OCI-LY3 (cell line): ENCODE measurements at regions not wholly inside any gene's neighbourhood (a gene's known extent, or its start where the extent isn't known, plus 50 kb on each side); places are given as distances from the start of the nearest gene placed in this dataset.

ENCODE experiments used
- H2AFZ ChIP-seq: fragments of 200-600, 300-600 bp; shearing (Covaris generic); 2 replicates; pipeline ENCODE4 v1.6.0; 2014; ENCODE audit warnings: antibody characterized with exemption, low read depth, low read length
- H3K27ac ChIP-seq: fragments of 200-600, 300-600 bp; sonication (generic); 2 replicates; pipeline ENCODE4 v1.5.1; 2014; ENCODE audit warnings: mild to moderate bottlenecking, low read length, moderate library complexity, mixed read lengths
- H3K27me3 ChIP-seq: fragments of 200-600, 300-600 bp; sonication (generic); 2 replicates; pipeline ENCODE4 v1.6.1; 2014; ENCODE audit warnings: low read depth, low read length, mixed read lengths
- H3K36me3 ChIP-seq: fragments of 200-600, 300-600 bp; sonication (generic); replicated peaks from 2 replicates; pipeline ENCODE3; 2014; ENCODE audit warnings: low read depth, low read length, mixed read lengths
- H3K4me1 ChIP-seq: fragments of 300-600, 200-600 bp; sonication (generic); 2 replicates; pipeline ENCODE4 v1.6.1; 2014; ENCODE audit warnings: low read length, mixed read lengths
- H3K4me2 ChIP-seq: fragments of 200-600, 300-600 bp; sonication (generic); 2 replicates; pipeline ENCODE4 v1.6.1; 2014; ENCODE audit warnings: low read length, mixed read lengths
- H3K4me3 ChIP-seq: fragments of 300-600, 200-600 bp; sonication (generic); 2 replicates; pipeline ENCODE4 v1.5.1; 2014; ENCODE audit warnings: antibody characterized with exemption, mild to moderate bottlenecking, low read length, moderate library complexity
- H3K79me2 ChIP-seq: fragments of 300-600, 200-600 bp; shearing (Covaris generic); 2 replicates; pipeline ENCODE4 v1.6.1; 2014; ENCODE audit warnings: mild to moderate bottlenecking, low read length, mixed read lengths
- H3K9ac ChIP-seq: fragments of 300-600, 200-600 bp; shearing (Covaris generic); 2 replicates; pipeline ENCODE4 v1.6.0; 2014; ENCODE audit warnings: mild to moderate bottlenecking, low read length, moderate library complexity
- H3K9me3 ChIP-seq: fragments of 200-600, 300-600 bp; shearing (Covaris generic); 2 replicates; pipeline ENCODE4 v1.6.1; 2014; ENCODE audit warnings: low read length, mixed read lengths; ENCODE audit not compliant: insufficient read depth
- H4K20me1 ChIP-seq: fragments of 200-600, 300-600 bp; sonication (generic); 2 replicates; pipeline ENCODE4 v1.6.1; 2016; ENCODE audit warnings: low read length, mixed read lengths; ENCODE audit not compliant: insufficient read depth
- CTCF ChIP-seq: fragments of 200-600, 300-600 bp; sonication (generic); IDR thresholded peaks from 2 replicates; pipeline ENCODE4 v1.5.1; 2014; ENCODE audit warnings: antibody characterized with exemption, low read length, low read depth
- EZH2phosphoT487 ChIP-seq: fragments of 200-600 bp; shearing (Covaris generic); IDR thresholded peaks from 2 replicates; pipeline ENCODE4 v1.6.1; 2018; ENCODE audit warnings: antibody characterized with exemption, mixed run types, low read depth

- Histone ChIP-seq H3K9me3 (no peaks in the 10 kb centered on the region), H3K4me2 (no peak overlapping the region), H3K4me1 (no peaks in the 10 kb centered on the region), H3K27me3 (peaks cover 10% of the 10 kb centered on the region; the same call in 1 of the 2 replicates), H3K27ac (no peak overlapping the region), H3K79me2 (no peaks in the 10 kb centered on the region), H3K9ac (no peak overlapping the region), H3K4me3 (no peak overlapping the region), H3K36me3 (no peaks in the 10 kb centered on the region), H2AFZ (no peak overlapping the region), H4K20me1 (no peaks in the 10 kb centered on the region)
- TF ChIP-seq EZH2phosphoT487 (no peak), CTCF (no peak)
Measured at GRCh38 chr2:120486946-120487345, 141.0 kb downstream of the INHBB start.

GRCh38 chr2:120488531-120488930 is 142.6 kb downstream of the INHBB start:
- H3K4me1 ChIP-seq, result no peaks in the 10 kb centered on the region
- H3K9me3 ChIP-seq, result no peaks in the 10 kb centered on the region
- H3K79me2 ChIP-seq, result no peaks in the 10 kb centered on the region
- H3K4me2 ChIP-seq, result no peak overlapping the region
- TF ChIP-seq EZH2phosphoT487, result no peak
- TF ChIP-seq CTCF, result no peak
- H3K36me3 ChIP-seq, result no peaks in the 10 kb centered on the region
- no peak overlapping the region for H3K27ac ChIP-seq
- H3K9ac ChIP-seq, result no peak overlapping the region
- H2AFZ ChIP-seq, result no peak overlapping the region
- no peaks in the 10 kb centered on the region for H4K20me1 ChIP-seq
- peaks cover 10% of the 10 kb centered on the region; the same call in 1 of the 2 replicates for H3K27me3 ChIP-seq
- H3K4me3 ChIP-seq, result no peak overlapping the region

GRCh38 chr2:120489023-120489422 is 143.1 kb downstream of the INHBB start:
- Histone ChIP-seq H3K27ac (no peak overlapping the region), H3K36me3 (no peaks in the 10 kb centered on the region), H3K4me1 (no peaks in the 10 kb centered on the region), H4K20me1 (no peaks in the 10 kb centered on the region), H3K79me2 (no peaks in the 10 kb centered on the region), H3K9me3 (no peaks in the 10 kb centered on the region), H2AFZ (no peak overlapping the region), H3K4me3 (no peak overlapping the region), H3K27me3 (peaks cover 10% of the 10 kb centered on the region; the same call in 1 of the 2 replicates), H3K9ac (no peak overlapping the region), H3K4me2 (no peak overlapping the region)
- TF ChIP-seq CTCF, result no peak
- TF ChIP-seq EZH2phosphoT487, result no peak

- Histone ChIP-seq H3K36me3 (no peaks in the 10 kb centered on the region), H3K4me2 (no peak overlapping the region), H3K79me2 (no peaks in the 10 kb centered on the region), H3K4me1 (no peaks in the 10 kb centered on the region), H3K9ac (no peak overlapping the region), H3K4me3 (no peak overlapping the region), H2AFZ (no peak overlapping the region), H3K27ac (no peak overlapping the region), H3K27me3 (peaks cover 13% of the 10 kb centered on the region; the same call in 1 of the 2 replicates), H4K20me1 (no peaks in the 10 kb centered on the region), H3K9me3 (no peaks in the 10 kb centered on the region)
- no peak for TF ChIP-seq CTCF
- no peak for TF ChIP-seq EZH2phosphoT487
Measured at GRCh38 chr2:120490091-120490798, 144.3 kb downstream of the INHBB start.
